ENCODE measurements at regions not wholly inside any gene's neighbourhood (a gene's known extent, or its start where the extent isn't known, plus 50 kb on each side); places are given as distances from the start of the nearest gene placed in this dataset.
"Not testable (repeated sequence)": the region's sequence is repeated elsewhere in the genome, so short reads cannot be mapped to it uniquely, and the experiment has no call there.

GRCh38 chrX:36861601-36862000, 146.6 kb upstream of the FAM47C start:
- Mint-ChIP-seq H3K4me3 (no peak overlapping the region), H3K27ac (no peak overlapping the region), H3K36me3 (ENCODE audit: low read depth) (no peaks in the 10 kb centered on the region), H3K4me1 (no peaks in the 10 kb centered on the region), H3K27me3 (ENCODE audit: low read depth) (no peaks in the 10 kb centered on the region), H3K9me3 (no peaks in the 10 kb centered on the region)
- TF ChIP-seq, protein P1, sequence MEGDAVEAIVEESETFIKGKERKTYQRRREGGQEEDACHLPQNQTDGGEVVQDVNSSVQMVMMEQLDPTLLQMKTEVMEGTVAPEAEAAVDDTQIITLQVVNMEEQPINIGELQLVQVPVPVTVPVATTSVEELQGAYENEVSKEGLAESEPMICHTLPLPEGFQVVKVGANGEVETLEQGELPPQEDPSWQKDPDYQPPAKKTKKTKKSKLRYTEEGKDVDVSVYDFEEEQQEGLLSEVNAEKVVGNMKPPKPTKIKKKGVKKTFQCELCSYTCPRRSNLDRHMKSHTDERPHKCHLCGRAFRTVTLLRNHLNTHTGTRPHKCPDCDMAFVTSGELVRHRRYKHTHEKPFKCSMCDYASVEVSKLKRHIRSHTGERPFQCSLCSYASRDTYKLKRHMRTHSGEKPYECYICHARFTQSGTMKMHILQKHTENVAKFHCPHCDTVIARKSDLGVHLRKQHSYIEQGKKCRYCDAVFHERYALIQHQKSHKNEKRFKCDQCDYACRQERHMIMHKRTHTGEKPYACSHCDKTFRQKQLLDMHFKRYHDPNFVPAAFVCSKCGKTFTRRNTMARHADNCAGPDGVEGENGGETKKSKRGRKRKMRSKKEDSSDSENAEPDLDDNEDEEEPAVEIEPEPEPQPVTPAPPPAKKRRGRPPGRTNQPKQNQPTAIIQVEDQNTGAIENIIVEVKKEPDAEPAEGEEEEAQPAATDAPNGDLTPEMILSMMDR (IDR thresholded peaks at IDR 0.05; ENCODE audit: unreplicated experiment in 3 of 3) = no peak

GRCh38 chrX:36867143-36867542, 141.0 kb upstream of the FAM47C start:
- Mint-ChIP-seq H3K9me3 (no peaks in the 10 kb centered on the region), H3K4me3 (no peak overlapping the region), H3K36me3 (ENCODE audit: low read depth) (no peaks in the 10 kb centered on the region), H3K27ac (no peak overlapping the region), H3K4me1 (no peaks in the 10 kb centered on the region), H3K27me3 (ENCODE audit: low read depth) (no peaks in the 10 kb centered on the region)
- TF ChIP-seq, protein P1 (IDR thresholded peaks at IDR 0.05; ENCODE audit: unreplicated experiment in 3 of 3) = peak; percentile 59 to 67 (median 61)

GRCh38 chrX:36868592-36868991, 139.6 kb upstream of the FAM47C start:
- no peaks in the 10 kb centered on the region for H3K36me3 Mint-ChIP-seq (ENCODE audit: low read depth)
- H3K27ac Mint-ChIP-seq = no peak overlapping the region
- no peaks in the 10 kb centered on the region for H3K27me3 Mint-ChIP-seq (ENCODE audit: low read depth)
- no peak overlapping the region for H3K4me3 Mint-ChIP-seq
- TF ChIP-seq, protein P1 (IDR thresholded peaks at IDR 0.05; ENCODE audit: unreplicated experiment in 3 of 3) = no peak
- no peaks in the 10 kb centered on the region for H3K4me1 Mint-ChIP-seq
- H3K9me3 Mint-ChIP-seq = no peaks in the 10 kb centered on the region

- Mint-ChIP-seq H3K27ac (no peak overlapping the region), H3K9me3 (no peaks in the 10 kb centered on the region), H3K27me3 (ENCODE audit: low read depth) (no peaks in the 10 kb centered on the region), H3K4me3 (no peak overlapping the region), H3K36me3 (ENCODE audit: low read depth) (no peaks in the 10 kb centered on the region), H3K4me1 (no peaks in the 10 kb centered on the region)
- TF ChIP-seq, protein P1 (IDR thresholded peaks at IDR 0.05; ENCODE audit: unreplicated experiment in 3 of 3) = no peak
These were observed 138.7 kb upstream of the FAM47C start for GRCh38 chrX:36869457-36869856.

GRCh38 chrX:36897690-36898089, 110.5 kb upstream of the FAM47C start:
- Mint-ChIP-seq H3K4me1 (no peaks in the 10 kb centered on the region), H3K4me3 (no peak overlapping the region), H3K27ac (no peak overlapping the region), H3K27me3 (ENCODE audit: low read depth) (no peaks in the 10 kb centered on the region), H3K36me3 (ENCODE audit: low read depth) (no peaks in the 10 kb centered on the region), H3K9me3 (peaks cover 3% of the 10 kb centered on the region)
- TF ChIP-seq, protein P1 (IDR thresholded peaks at IDR 0.05; ENCODE audit: unreplicated experiment in 3 of 3) = no peak

GRCh38 chrX:36898301-36898700, 109.9 kb upstream of the FAM47C start:
- H3K9me3 Mint-ChIP-seq = peaks cover 3% of the 10 kb centered on the region
- TF ChIP-seq, protein P1 (IDR thresholded peaks at IDR 0.05; ENCODE audit: unreplicated experiment in 3 of 3) = peak; percentile 16 to 42 (median 30)
- no peaks in the 10 kb centered on the region for H3K27me3 Mint-ChIP-seq (ENCODE audit: low read depth)
- no peaks in the 10 kb centered on the region for H3K36me3 Mint-ChIP-seq (ENCODE audit: low read depth)
- H3K4me1 Mint-ChIP-seq = no peaks in the 10 kb centered on the region
- H3K27ac Mint-ChIP-seq = no peak overlapping the region
- no peak overlapping the region for H3K4me3 Mint-ChIP-seq

- not testable (repeated sequence) for H3K9me3 Mint-ChIP-seq; H3K4me3 Mint-ChIP-seq; H3K27ac Mint-ChIP-seq; H3K36me3 Mint-ChIP-seq (ENCODE audit: low read depth); H3K4me1 Mint-ChIP-seq; H3K27me3 Mint-ChIP-seq (ENCODE audit: low read depth)
These were observed 103.6 kb upstream of the FAM47C start for GRCh38 chrX:36904561-36904960.

Data from nephron (organoid).